ENCODE measurements at regions not wholly inside any gene's neighbourhood (a gene's known extent, or its start where the extent isn't known, plus 50 kb on each side); places are given as distances from the start of the nearest gene placed in this dataset.

DNA sequence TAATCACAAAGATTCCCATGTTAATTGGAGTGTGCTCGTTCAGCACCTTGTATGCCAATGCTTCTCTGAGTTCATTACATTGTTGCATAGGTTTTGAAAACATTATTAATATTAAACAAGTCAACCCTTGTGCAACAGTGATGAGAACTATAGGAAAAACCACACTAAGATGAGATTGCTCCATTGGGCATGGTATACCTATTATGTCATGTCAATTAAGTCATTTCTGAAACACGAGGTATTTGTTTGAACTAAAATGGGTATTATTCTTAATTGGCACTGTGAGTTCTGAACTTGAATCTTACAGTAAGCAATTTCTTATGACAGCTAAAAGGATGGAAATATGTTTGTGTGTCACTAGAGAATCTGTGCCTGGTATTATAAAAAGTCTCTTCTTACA lies 447.7 kb downstream of the EFNA5 start:
- CTCF ChIA-PET: no interaction called here
- no peaks in the 10 kb centered on the region for H3K36me3 Mint-ChIP-seq (ENCODE audit: low read depth)
- H3K27me3 Mint-ChIP-seq (ENCODE audit: low read depth): peaks cover 3% of the 10 kb centered on the region
- DNase-seq: no peak
- no peak overlapping the region for H3K27ac Mint-ChIP-seq
- H3K4me1 Mint-ChIP-seq (ENCODE audit: low read depth): no peaks in the 10 kb centered on the region
- no peaks in the 10 kb centered on the region for H3K9me3 Mint-ChIP-seq
- H3K4me3 Mint-ChIP-seq: no peak overlapping the region
- intact Hi-C loops (cut with micrococcal nuclease): no loop called here

DNA sequence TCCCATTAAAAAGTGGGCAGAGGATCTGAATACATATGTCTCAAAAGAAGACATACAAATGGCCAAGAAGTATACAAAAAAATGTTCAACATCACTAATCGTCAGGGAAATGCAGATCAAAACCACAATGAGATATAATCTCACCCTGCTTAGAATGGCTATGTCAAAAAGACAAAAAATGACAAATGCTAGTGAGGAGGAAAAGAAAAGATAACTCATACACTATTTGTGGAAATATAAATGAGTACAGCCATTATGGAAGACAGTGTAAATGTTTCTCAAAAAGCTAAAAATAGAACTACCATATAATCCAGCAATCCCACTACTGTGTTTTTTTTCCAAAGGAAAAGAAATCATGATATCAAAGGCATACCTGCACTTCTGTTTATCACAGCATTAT lies 450.7 kb downstream of the EFNA5 start:
- no peak for DNase-seq
- no peak overlapping the region for H3K27ac Mint-ChIP-seq
- peaks cover 2% of the 10 kb centered on the region for H3K9me3 Mint-ChIP-seq
- no peaks in the 10 kb centered on the region for H3K4me1 Mint-ChIP-seq (ENCODE audit: low read depth)
- no peak overlapping the region for H3K4me3 Mint-ChIP-seq
- H3K36me3 Mint-ChIP-seq (ENCODE audit: low read depth): no peaks in the 10 kb centered on the region
- CTCF ChIA-PET: interaction anchor here (0.6 kb wide), 1 partner anchor 389 kb away, joined by 3 read pairs; no protein-coding TSS in a partner anchor
- H3K27me3 Mint-ChIP-seq (ENCODE audit: low read depth): no peaks in the 10 kb centered on the region
- intact Hi-C loops (cut with micrococcal nuclease): no loop called here

DNA sequence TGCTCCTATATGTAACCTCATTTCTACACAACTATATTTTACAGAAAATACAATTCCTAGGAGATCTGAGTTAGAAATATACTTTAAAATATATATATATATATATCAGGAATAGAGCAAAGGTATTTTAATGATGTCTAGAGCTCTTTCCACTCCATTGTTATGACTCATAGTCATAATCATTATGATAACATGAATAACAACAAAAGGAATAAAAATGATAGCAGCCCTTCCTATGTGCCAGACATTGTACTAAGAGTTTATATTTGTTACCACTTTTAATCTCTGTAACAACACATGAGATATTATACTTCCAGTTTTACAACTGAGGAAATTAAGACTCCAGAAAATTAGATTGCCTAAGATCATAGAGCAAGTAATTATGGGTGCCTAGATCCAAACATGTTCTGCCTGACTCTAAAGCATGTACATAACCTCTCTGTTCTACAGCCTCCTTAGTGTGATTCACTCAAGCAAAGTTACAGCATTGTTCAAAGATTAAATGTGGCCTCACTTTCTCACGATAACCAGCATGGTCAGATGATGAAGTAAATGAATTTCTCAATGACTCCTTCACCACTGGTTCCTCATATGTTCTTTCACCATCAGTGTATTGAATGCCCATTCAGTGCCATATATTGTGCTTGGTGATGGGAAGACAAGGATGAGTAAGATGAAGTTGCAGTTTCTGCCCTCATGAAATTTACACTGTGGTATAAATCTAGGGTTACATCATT lies 452.1 kb downstream of the EFNA5 start:
- H3K4me3 Mint-ChIP-seq: no peak overlapping the region
- no peaks in the 10 kb centered on the region for H3K4me1 Mint-ChIP-seq (ENCODE audit: low read depth)
- CTCF ChIA-PET: no interaction called here
- no peaks in the 10 kb centered on the region for H3K27me3 Mint-ChIP-seq (ENCODE audit: low read depth)
- intact Hi-C loops (cut with micrococcal nuclease): no loop called here
- DNase-seq: no peak
- H3K9me3 Mint-ChIP-seq: peaks cover 2% of the 10 kb centered on the region
- H3K36me3 Mint-ChIP-seq (ENCODE audit: low read depth): no peaks in the 10 kb centered on the region
- no peak overlapping the region for H3K27ac Mint-ChIP-seq

DNA sequence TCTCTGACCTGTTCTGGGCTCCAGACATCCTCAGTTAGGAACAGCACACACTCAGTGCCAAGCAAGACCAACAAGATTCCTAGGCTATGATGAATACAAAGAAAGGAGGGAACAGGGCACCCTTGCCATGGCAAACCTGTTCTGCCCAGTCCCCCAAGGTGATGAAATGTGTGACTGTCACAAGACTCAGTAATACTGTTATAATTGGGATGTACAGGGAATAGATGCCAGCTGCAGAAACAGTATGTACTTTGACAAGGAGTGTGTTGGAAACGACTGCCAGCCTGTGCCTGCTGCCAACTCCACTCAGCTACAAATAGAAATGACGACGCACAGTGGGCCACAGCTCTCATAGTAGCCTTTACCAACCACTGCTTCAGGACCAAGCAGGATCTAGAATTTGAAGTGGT lies 453.0 kb downstream of the EFNA5 start:
- H3K4me3 Mint-ChIP-seq: no peak overlapping the region
- CTCF ChIA-PET: no interaction called here
- H3K9me3 Mint-ChIP-seq: peaks cover 2% of the 10 kb centered on the region
- intact Hi-C loops (cut with micrococcal nuclease): no loop called here
- no peak overlapping the region for H3K27ac Mint-ChIP-seq
- DNase-seq: no peak
- H3K27me3 Mint-ChIP-seq (ENCODE audit: low read depth): no peaks in the 10 kb centered on the region
- H3K36me3 Mint-ChIP-seq (ENCODE audit: low read depth): no peaks in the 10 kb centered on the region
- no peaks in the 10 kb centered on the region for H3K4me1 Mint-ChIP-seq (ENCODE audit: low read depth)

DNA sequence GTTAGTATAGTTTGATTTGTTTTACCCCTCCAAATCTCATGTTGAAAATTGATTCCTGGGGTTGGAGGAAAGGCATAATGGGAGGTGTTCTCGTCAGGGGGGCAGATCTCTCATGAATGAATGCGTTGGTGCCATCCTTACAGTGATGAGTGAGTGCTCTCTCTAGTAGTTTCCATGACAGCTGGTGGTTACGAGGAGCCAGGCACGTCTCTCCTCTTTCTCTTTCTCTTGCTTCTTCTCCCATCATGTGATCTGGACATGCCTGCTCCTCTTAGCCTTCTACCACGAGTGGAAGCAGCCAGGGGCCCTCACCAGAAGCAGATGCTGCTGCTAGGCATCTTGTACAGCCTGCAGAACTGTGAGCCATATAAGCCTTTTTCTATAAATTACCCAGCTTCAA lies 454.1 kb downstream of the EFNA5 start:
- no peaks in the 10 kb centered on the region for H3K4me1 Mint-ChIP-seq (ENCODE audit: low read depth)
- DNase-seq: no peak
- H3K36me3 Mint-ChIP-seq (ENCODE audit: low read depth): no peaks in the 10 kb centered on the region
- CTCF ChIA-PET: no interaction called here
- H3K27me3 Mint-ChIP-seq (ENCODE audit: low read depth): no peaks in the 10 kb centered on the region
- intact Hi-C loops (cut with micrococcal nuclease): no loop called here
- no peak overlapping the region for H3K4me3 Mint-ChIP-seq
- H3K9me3 Mint-ChIP-seq: peaks cover 2% of the 10 kb centered on the region
- H3K27ac Mint-ChIP-seq: no peak overlapping the region

DNA sequence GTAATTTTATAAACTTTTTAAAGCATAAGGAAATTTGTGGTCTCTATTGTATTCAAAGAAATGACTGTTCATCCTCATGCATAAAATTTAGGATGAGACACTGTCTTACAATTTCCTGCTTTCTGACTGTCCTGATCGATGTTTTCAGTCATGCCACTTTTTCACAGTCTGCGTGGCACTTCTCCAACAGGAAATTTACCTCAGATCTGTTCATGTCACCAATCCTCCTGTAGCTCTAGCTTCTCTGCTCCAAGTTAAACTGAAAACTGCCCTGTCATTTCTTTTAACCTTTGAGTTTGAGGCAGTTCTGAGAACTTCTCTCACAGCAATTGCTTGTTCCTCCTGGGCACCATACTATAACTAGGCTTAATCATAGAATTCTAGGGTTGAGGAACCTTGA lies 455.1 kb downstream of the EFNA5 start:
- Mint-ChIP-seq H3K9me3 (peaks cover 2% of the 10 kb centered on the region), H3K27me3 (ENCODE audit: low read depth) (no peaks in the 10 kb centered on the region), H3K36me3 (ENCODE audit: low read depth) (no peaks in the 10 kb centered on the region), H3K4me1 (ENCODE audit: low read depth) (no peaks in the 10 kb centered on the region), H3K4me3 (no peak overlapping the region), H3K27ac (no peak overlapping the region)
- DNase-seq: no peak
- intact Hi-C loops (cut with micrococcal nuclease): no loop called here
- CTCF ChIA-PET: no interaction called here

DNA sequence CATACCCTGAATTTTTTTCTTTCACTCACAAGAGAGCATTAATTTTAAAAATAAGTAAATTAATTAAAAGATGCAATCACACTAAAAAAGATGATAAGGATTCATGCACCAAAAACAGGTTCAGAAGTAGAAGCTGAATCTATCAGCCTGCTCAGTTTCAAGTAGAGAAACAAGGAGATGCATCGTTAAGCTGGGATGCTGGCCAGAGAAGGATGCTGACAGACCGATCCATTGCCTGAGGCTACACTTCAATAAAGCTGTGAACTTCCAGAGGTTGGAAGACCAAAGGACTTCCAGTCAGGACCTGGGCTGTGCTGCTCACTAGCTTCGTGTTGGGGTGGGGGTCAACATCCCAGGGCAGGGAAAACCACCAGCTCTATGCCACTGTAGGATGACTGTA lies 457.7 kb downstream of the EFNA5 start:
- Mint-ChIP-seq H3K4me3 (no peak overlapping the region), H3K27me3 (ENCODE audit: low read depth) (no peaks in the 10 kb centered on the region), H3K4me1 (ENCODE audit: low read depth) (no peaks in the 10 kb centered on the region), H3K36me3 (ENCODE audit: low read depth) (no peaks in the 10 kb centered on the region), H3K9me3 (peaks cover 2% of the 10 kb centered on the region), H3K27ac (no peak overlapping the region)
- no peak for DNase-seq
- intact Hi-C loops (cut with micrococcal nuclease): no loop called here
- CTCF ChIA-PET: no interaction called here

DNA sequence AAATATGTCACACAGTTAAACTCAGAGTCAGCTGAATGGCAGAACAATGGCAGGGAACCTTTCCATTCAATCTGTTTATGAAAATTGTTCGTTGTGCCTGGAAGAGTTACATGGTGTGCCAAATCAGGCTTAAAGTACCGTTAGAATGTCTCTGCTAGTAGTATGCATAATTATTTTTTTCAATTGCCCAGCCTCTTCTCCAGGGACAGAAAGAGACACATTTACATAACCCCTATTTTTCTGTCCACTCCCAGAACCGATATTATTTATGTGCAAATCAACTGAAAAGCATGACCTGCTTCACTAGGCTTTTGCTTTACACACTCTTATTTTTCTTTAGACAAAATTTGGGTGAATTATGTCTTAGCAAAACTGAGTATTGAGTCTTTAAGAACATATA lies 459.1 kb downstream of the EFNA5 start:
- no peaks in the 10 kb centered on the region for H3K27me3 Mint-ChIP-seq (ENCODE audit: low read depth)
- H3K36me3 Mint-ChIP-seq (ENCODE audit: low read depth): no peaks in the 10 kb centered on the region
- no peak overlapping the region for H3K27ac Mint-ChIP-seq
- no peaks in the 10 kb centered on the region for H3K4me1 Mint-ChIP-seq (ENCODE audit: low read depth)
- DNase-seq: no peak
- H3K9me3 Mint-ChIP-seq: no peaks in the 10 kb centered on the region
- intact Hi-C loops (cut with micrococcal nuclease): no loop called here
- H3K4me3 Mint-ChIP-seq: no peak overlapping the region
- CTCF ChIA-PET: no interaction called here

DNA sequence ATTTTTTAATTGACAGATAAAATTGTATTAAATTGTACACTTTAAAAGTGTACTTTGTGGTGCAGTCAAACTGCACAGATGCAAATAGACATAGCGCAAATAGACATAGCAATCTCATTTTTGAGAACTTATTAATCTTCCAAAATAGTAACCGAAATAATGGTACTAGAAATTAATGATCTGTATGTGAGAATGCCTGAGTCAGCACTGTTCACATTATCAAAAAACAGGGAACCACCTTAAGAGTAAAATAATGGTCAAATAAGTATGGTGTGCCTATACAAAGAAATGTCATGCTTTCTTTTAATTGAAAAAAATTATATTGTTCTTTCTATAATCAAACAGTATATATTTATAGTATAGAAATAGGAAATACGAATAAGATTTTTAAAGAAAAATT lies 461.9 kb downstream of the EFNA5 start:
- Mint-ChIP-seq H3K4me1 (ENCODE audit: low read depth) (no peaks in the 10 kb centered on the region), H3K9me3 (no peaks in the 10 kb centered on the region), H3K27me3 (ENCODE audit: low read depth) (no peaks in the 10 kb centered on the region)

DNA sequence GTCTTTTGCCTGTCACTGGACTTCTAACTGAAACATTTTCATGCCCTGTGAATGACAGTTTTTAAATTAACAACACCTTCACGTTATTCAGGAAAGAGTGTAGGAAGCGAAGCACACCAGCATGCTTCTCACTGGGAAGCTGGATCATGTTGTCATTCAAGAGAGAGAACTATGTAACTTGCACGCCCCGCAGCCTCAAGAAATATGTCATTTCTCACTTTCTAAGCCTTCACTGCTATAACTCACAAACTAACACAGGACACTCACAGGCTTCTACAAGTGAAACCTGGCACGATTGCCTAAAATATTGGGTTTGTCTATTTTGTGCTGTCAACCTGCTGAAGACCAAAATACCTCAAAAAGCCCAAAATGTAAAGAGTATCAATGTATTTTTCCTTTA lies 466.3 kb downstream of the EFNA5 start:
- CTCF ChIA-PET: interaction anchor here (1.1 kb wide), 1 partner anchor 12 kb away, joined by 3 read pairs; no protein-coding TSS in a partner anchor
- Mint-ChIP-seq H3K27ac (no peak overlapping the region), H3K4me3 (no peak overlapping the region), H3K4me1 (ENCODE audit: low read depth) (no peaks in the 10 kb centered on the region), H3K27me3 (ENCODE audit: low read depth) (no peaks in the 10 kb centered on the region), H3K9me3 (no peaks in the 10 kb centered on the region), H3K36me3 (ENCODE audit: low read depth) (no peaks in the 10 kb centered on the region)
- no peak for DNase-seq
- intact Hi-C loops (cut with micrococcal nuclease): no loop called here

More for the DNA sequence above, 461.9 kb downstream of the EFNA5 start:
- Mint-ChIP-seq H3K4me3 (no peak overlapping the region), H3K36me3 (ENCODE audit: low read depth) (no peaks in the 10 kb centered on the region), H3K27ac (no peak overlapping the region)
- no peak for DNase-seq
- intact Hi-C loops (cut with micrococcal nuclease): no loop called here
- CTCF ChIA-PET: no interaction called here

DNA sequence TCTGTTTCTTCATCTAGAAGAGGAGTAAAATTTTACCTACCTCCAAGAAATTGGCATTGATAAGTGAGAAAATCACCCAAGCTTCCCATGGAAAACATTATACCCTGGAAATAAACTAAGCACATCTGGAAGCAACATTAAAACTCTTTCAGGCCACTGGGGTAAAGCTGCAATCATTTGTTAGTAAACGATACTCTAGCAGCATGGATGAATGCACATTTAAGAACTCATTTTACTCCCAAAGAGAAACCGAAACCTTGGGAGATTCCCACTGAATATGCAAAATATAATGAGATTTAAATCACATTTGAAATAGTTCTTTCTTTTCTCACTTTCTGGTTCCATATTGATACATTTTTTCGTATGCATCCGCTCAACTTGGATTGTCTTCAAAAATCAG lies 467.5 kb downstream of the EFNA5 start:
- CTCF ChIA-PET: no interaction called here
- Mint-ChIP-seq H3K36me3 (ENCODE audit: low read depth) (no peaks in the 10 kb centered on the region), H3K9me3 (no peaks in the 10 kb centered on the region), H3K27me3 (ENCODE audit: low read depth) (no peaks in the 10 kb centered on the region), H3K4me3 (no peak overlapping the region), H3K4me1 (ENCODE audit: low read depth) (no peaks in the 10 kb centered on the region), H3K27ac (no peak overlapping the region)
- intact Hi-C loops (cut with micrococcal nuclease): no loop called here
- DNase-seq: no peak

DNA sequence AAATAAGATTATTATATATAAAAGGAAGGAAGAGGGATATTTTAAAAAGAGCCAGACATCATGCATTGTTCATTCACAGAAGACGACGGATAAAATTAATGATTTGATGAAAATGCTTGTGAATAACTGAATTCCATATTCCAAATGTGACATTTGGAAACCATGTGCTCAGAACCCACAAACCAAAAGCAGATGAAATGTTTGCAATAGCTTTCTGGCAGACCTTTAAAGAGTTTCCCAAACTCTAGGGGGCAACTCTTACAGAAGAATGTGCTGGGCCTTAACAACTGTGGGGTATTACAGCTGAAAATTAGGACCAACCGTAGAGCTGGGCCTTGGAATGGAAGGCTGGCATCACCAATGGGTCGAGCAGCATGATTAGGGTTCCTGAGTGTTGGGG lies 471.0 kb downstream of the EFNA5 start:
- Mint-ChIP-seq H3K27ac (no peak overlapping the region), H3K9me3 (no peaks in the 10 kb centered on the region), H3K36me3 (ENCODE audit: low read depth) (no peaks in the 10 kb centered on the region), H3K4me3 (no peak overlapping the region), H3K27me3 (ENCODE audit: low read depth) (no peaks in the 10 kb centered on the region), H3K4me1 (ENCODE audit: low read depth) (no peaks in the 10 kb centered on the region)
- intact Hi-C loops (cut with micrococcal nuclease): no loop called here
- CTCF ChIA-PET: no interaction called here
- no peak for DNase-seq

DNA sequence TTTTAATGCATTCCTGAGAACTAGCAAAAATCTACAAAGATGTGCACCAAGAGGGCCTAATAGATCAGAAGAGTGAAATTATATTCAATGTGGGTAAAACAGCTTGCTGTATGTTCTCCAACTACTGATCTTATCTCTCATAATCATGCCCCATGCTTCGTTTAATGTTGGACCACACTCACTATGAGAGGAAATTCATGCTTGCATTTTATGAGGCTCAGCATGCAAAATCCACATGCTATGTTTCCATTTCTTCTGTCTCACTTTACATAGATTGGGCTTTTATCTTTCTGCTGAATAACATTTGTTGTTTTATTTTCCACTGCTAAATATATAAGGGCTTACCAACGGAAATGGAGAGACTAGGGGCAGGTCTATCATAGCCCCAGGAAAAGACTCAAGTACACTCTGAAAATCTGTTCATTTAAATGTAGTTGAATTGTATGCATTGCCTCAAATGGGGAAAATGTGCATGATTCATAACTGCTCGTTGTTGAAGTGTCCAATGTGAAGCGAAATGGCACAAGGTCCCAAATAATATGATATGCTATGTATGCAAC lies 474.2 kb downstream of the EFNA5 start:
- no peaks in the 10 kb centered on the region for H3K9me3 Mint-ChIP-seq
- no peaks in the 10 kb centered on the region for H3K27me3 Mint-ChIP-seq (ENCODE audit: low read depth)
- no peaks in the 10 kb centered on the region for H3K36me3 Mint-ChIP-seq (ENCODE audit: low read depth)
- H3K4me3 Mint-ChIP-seq: no peak overlapping the region
- intact Hi-C loops (cut with micrococcal nuclease): no loop called here
- no peak for DNase-seq
- CTCF ChIA-PET: no interaction called here
- no peaks in the 10 kb centered on the region for H3K4me1 Mint-ChIP-seq (ENCODE audit: low read depth)
- no peak overlapping the region for H3K27ac Mint-ChIP-seq

Data from activated naive CD4-positive, alpha-beta T cell treated with anti-CD3 and anti-CD28 coated beads for 36 hours (primary cell).